ENCODE measurements at regions not wholly inside any gene's neighbourhood (a gene's known extent, or its start where the extent isn't known, plus 50 kb on each side); places are given as distances from the start of the nearest gene placed in this dataset.

GRCh38 chr2:167381349-167381748, 493.1 kb downstream of the XIRP2 start:
- Histone ChIP-seq H3F3A (ENCODE audit: insufficient read depth, low read length) (no peaks in the 10 kb centered on the region), H3K4me3 (ENCODE audit: low read length) (no peak overlapping the region), H3K9me3 (replicated peaks; ENCODE audit: insufficient read depth, low read length) (no peaks in the 10 kb centered on the region), H3K36me3 (replicated peaks; ENCODE audit: insufficient read depth, low read length) (no peaks in the 10 kb centered on the region), H3K27ac (ENCODE audit: low read length) (no peak overlapping the region), H3K27me3 (replicated peaks; ENCODE audit: insufficient read depth, low read length) (no peaks in the 10 kb centered on the region), H2AFZ (ENCODE audit: low read length) (no peak overlapping the region), H3K9ac (ENCODE audit: low read length) (no peak overlapping the region), H3K9me2 (replicated peaks; ENCODE audit: insufficient read depth, low read length) (no peaks in the 10 kb centered on the region), H3K79me2 (ENCODE audit: low read length) (no peaks in the 10 kb centered on the region), H3K4me1 (ENCODE audit: low read length) (no peaks in the 10 kb centered on the region), H3K4me2 (ENCODE audit: low read depth, low read length) (no peak overlapping the region), H4K20me1 (ENCODE audit: insufficient read depth, low read length) (no peaks in the 10 kb centered on the region)
- no peak for TF ChIP-seq CTCF (IDR thresholded peaks at IDR 0.05; ENCODE audit: low read length)
- no peak for TF ChIP-seq EZH2 (optimal IDR thresholded peaks at IDR 0.05; ENCODE audit: low read depth, low read length)
- no peak for TF ChIP-seq EZH2phosphoT487 (IDR thresholded peaks at IDR 0.05; ENCODE audit: low read length)
- DNase-seq, result no peak

- Histone ChIP-seq H3K9ac (ENCODE audit: low read length) (no peak overlapping the region), H2AFZ (ENCODE audit: low read length) (no peak overlapping the region), H3K4me1 (ENCODE audit: low read length) (no peaks in the 10 kb centered on the region), H3K9me2 (replicated peaks; ENCODE audit: insufficient read depth, low read length) (no peaks in the 10 kb centered on the region), H4K20me1 (ENCODE audit: insufficient read depth, low read length) (no peaks in the 10 kb centered on the region), H3K27ac (ENCODE audit: low read length) (no peak overlapping the region), H3K79me2 (ENCODE audit: low read length) (no peaks in the 10 kb centered on the region), H3K4me3 (ENCODE audit: low read length) (no peak overlapping the region), H3K4me2 (ENCODE audit: low read depth, low read length) (no peak overlapping the region), H3F3A (ENCODE audit: insufficient read depth, low read length) (no peaks in the 10 kb centered on the region), H3K9me3 (replicated peaks; ENCODE audit: insufficient read depth, low read length) (no peaks in the 10 kb centered on the region), H3K36me3 (replicated peaks; ENCODE audit: insufficient read depth, low read length) (no peaks in the 10 kb centered on the region), H3K27me3 (replicated peaks; ENCODE audit: insufficient read depth, low read length) (no peaks in the 10 kb centered on the region)
- DNase-seq, result no peak
- no peak for TF ChIP-seq EZH2 (optimal IDR thresholded peaks at IDR 0.05; ENCODE audit: low read depth, low read length)
- TF ChIP-seq CTCF (IDR thresholded peaks at IDR 0.05; ENCODE audit: low read length), result no peak
- no peak for TF ChIP-seq EZH2phosphoT487 (IDR thresholded peaks at IDR 0.05; ENCODE audit: low read length)
Measured at GRCh38 chr2:167380555-167380954, 492.3 kb downstream of the XIRP2 start.

GRCh38 chr2:167380094-167380493, 491.8 kb downstream of the XIRP2 start:
- Histone ChIP-seq H2AFZ (ENCODE audit: low read length) (no peak overlapping the region), H3K4me1 (ENCODE audit: low read length) (no peaks in the 10 kb centered on the region), H4K20me1 (ENCODE audit: insufficient read depth, low read length) (no peaks in the 10 kb centered on the region), H3K27ac (ENCODE audit: low read length) (no peak overlapping the region), H3K36me3 (replicated peaks; ENCODE audit: insufficient read depth, low read length) (no peaks in the 10 kb centered on the region), H3K27me3 (replicated peaks; ENCODE audit: insufficient read depth, low read length) (no peaks in the 10 kb centered on the region), H3K9ac (ENCODE audit: low read length) (no peak overlapping the region), H3K79me2 (ENCODE audit: low read length) (no peaks in the 10 kb centered on the region), H3F3A (ENCODE audit: insufficient read depth, low read length) (no peaks in the 10 kb centered on the region), H3K4me3 (ENCODE audit: low read length) (no peak overlapping the region), H3K4me2 (ENCODE audit: low read depth, low read length) (no peak overlapping the region), H3K9me3 (replicated peaks; ENCODE audit: insufficient read depth, low read length) (no peaks in the 10 kb centered on the region), H3K9me2 (replicated peaks; ENCODE audit: insufficient read depth, low read length) (no peaks in the 10 kb centered on the region)
- TF ChIP-seq CTCF (IDR thresholded peaks at IDR 0.05; ENCODE audit: low read length), result no peak
- TF ChIP-seq EZH2 (optimal IDR thresholded peaks at IDR 0.05; ENCODE audit: low read depth, low read length), result no peak
- no peak for TF ChIP-seq EZH2phosphoT487 (IDR thresholded peaks at IDR 0.05; ENCODE audit: low read length)
- DNase-seq, result no peak

Data from MM.1S (cell line).